GM12878 (cell line): ENCODE measurements at regions not wholly inside any gene's neighbourhood (a gene's known extent, or its start where the extent isn't known, plus 50 kb on each side); places are given as distances from the start of the nearest gene placed in this dataset.
"Not testable (repeated sequence)": the region's sequence is repeated elsewhere in the genome, so short reads cannot be mapped to it uniquely, and the experiment has no call there.

Experiments
- CREB1 ChIP-seq: IDR thresholded peaks from 2 replicates; pipeline ENCODE4 v1.6.1; 2012; ENCODE audit warnings: low read depth, mild to moderate bottlenecking, inconsistent platforms
- CTCF ChIP-seq, 3 experiments: IDR thresholded peaks in 2 of 3; conservative IDR thresholded peaks in 1 of 3; 2 replicates each; pipeline ENCODE4 v1.5.1; 2011; ENCODE audit warnings: low read depth in 3 of 3, low read length in 3 of 3, mild to moderate bottlenecking in 3 of 3, control low read depth in 2 of 3, moderate library complexity in 2 of 3, inconsistent platforms in 1 of 3, mixed read lengths in 1 of 3; ENCODE audit not compliant: control insufficient read depth in 2 of 3, insufficient read depth in 1 of 3; ENCODE audit errors: extremely low read depth in 1 of 3
- FOXK2 ChIP-seq: fragments of 450-650 bp; IDR thresholded peaks from 2 replicates; pipeline ENCODE4 v1.6.1; 2017; ENCODE audit warnings: mild to moderate bottlenecking, moderate library complexity
- NFIC ChIP-seq: IDR thresholded peaks from 2 replicates; pipeline ENCODE4 v1.6.1; 2012; ENCODE audit warnings: low read depth, mild to moderate bottlenecking, inconsistent platforms, low read length, moderate library complexity
- RB1 ChIP-seq: fragments of 450-650 bp; formaldehyde crosslinking; IDR thresholded peaks from 2 replicates; pipeline ENCODE4 v1.6.1; 2017; ENCODE audit warnings: mild to moderate bottlenecking, borderline replicate concordance

- not testable (repeated sequence) for TF ChIP-seq FOXK2; CREB1; CTCF (IDR thresholded peaks at IDR 0.05 in 2 of 3, conservative IDR thresholded peaks at IDR 0.05 in 1 of 3; ENCODE audit: control insufficient read depth in 2 of 3, extremely low read depth in 1 of 3, insufficient read depth in 1 of 3, low read depth in 3 of 3, low read length in 3 of 3); NFIC; RB1
These were observed 233.4 kb downstream of the GOLGA6L6 start for GRCh38 chr15:20308027-20308690.
